ENCODE measurements at regions not wholly inside any gene's neighbourhood (a gene's known extent, or its start where the extent isn't known, plus 50 kb on each side); places are given as distances from the start of the nearest gene placed in this dataset.
"Not testable (repeated sequence)": the region's sequence is repeated elsewhere in the genome, so short reads cannot be mapped to it uniquely, and the experiment has no call there.

DNA sequence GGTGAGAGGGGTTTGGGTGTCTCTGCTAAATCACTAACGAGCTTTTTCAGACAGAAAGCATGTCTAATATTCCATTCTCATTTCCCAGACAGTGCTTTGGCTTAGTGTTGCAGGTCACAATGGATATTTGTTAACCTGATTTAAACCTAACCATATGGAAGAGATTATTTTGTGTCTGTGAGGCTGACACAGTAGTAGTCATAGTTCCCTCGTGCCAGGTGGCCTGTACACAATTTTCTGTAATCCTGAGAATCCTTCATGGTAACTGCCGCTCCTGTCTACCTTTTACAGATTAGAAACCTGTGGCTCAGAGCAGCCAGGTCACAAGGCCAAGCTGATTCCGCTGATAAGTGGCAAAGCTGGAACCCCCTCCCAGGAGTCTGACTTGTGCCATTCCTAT, 79.4 kb downstream of the TRIM43 start:
- TF ChIP-seq CTCF (conservative IDR thresholded peaks at IDR 0.05 in 1 of 2, IDR thresholded peaks at IDR 0.05 in 1 of 2; ENCODE audit: extremely low read depth in 1 of 2, insufficient read depth in 1 of 2, low read depth in 1 of 2, low read length in 2 of 2); EZH2 (IDR thresholded peaks at IDR 0.05; ENCODE audit: borderline replicate concordance, low read length): not testable (repeated sequence)
